LNCaP clone FGC (cell line): ENCODE measurements at regions not wholly inside any gene's neighbourhood (a gene's known extent, or its start where the extent isn't known, plus 50 kb on each side); places are given as distances from the start of the nearest gene placed in this dataset.
A peak's percentile ranks its signal among the peaks of the same experiment; 100 is the strongest.
"Not testable (repeated sequence)": the region's sequence is repeated elsewhere in the genome, so short reads cannot be mapped to it uniquely, and the experiment has no call there.

Experiments
- DNase-seq: peaks from one replicate; pipeline ENCODE4 v3.0.0-alpha.2; 2011; ENCODE audit warnings: low read depth
- H3K4me3 ChIP-seq: 2 replicates; pipeline ENCODE4 v1.5.1; 2011; ENCODE audit warnings: mild to moderate bottlenecking, low read depth, low read length, control low read depth
- TF ChIP-seq, protein P1 (sequence below): IDR thresholded peaks from 2 replicates; pipeline ENCODE4 v1.5.1; 2012; ENCODE audit warnings: mild to moderate bottlenecking; ENCODE audit not compliant: control insufficient read depth, insufficient read depth; ENCODE audit errors: extremely low read depth

- DNase-seq: peak; percentile 63
- no peak overlapping the region for H3K4me3 ChIP-seq
- TF ChIP-seq, protein P1, sequence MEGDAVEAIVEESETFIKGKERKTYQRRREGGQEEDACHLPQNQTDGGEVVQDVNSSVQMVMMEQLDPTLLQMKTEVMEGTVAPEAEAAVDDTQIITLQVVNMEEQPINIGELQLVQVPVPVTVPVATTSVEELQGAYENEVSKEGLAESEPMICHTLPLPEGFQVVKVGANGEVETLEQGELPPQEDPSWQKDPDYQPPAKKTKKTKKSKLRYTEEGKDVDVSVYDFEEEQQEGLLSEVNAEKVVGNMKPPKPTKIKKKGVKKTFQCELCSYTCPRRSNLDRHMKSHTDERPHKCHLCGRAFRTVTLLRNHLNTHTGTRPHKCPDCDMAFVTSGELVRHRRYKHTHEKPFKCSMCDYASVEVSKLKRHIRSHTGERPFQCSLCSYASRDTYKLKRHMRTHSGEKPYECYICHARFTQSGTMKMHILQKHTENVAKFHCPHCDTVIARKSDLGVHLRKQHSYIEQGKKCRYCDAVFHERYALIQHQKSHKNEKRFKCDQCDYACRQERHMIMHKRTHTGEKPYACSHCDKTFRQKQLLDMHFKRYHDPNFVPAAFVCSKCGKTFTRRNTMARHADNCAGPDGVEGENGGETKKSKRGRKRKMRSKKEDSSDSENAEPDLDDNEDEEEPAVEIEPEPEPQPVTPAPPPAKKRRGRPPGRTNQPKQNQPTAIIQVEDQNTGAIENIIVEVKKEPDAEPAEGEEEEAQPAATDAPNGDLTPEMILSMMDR: no peak
Measured at GRCh38 chr2:109721135-109721534, 73.0 kb upstream of the RGPD5 start.

DNA sequence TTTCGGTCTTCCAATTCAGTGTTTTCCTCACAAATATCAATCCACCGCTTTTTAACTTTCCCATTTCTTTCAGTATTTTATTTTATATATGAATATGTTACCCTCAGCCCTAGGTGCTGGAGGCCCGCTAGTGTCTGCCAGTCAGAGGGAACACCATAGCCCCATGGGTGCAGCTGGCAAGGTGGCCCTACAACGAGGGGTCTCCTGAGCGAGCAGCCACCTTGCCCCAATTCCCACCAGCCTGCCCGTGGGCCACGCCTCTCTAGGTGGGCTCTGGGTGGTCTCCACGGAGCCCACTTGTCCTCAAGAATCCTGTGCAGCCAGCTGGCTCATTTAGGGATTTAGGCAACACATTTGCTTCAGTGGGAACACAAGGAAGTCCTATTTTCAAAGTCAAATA is 72.5 kb upstream of the RGPD5 start:
- TF ChIP-seq, protein P1: no peak
- H3K4me3 ChIP-seq: no peak overlapping the region
- no peak for DNase-seq

DNA sequence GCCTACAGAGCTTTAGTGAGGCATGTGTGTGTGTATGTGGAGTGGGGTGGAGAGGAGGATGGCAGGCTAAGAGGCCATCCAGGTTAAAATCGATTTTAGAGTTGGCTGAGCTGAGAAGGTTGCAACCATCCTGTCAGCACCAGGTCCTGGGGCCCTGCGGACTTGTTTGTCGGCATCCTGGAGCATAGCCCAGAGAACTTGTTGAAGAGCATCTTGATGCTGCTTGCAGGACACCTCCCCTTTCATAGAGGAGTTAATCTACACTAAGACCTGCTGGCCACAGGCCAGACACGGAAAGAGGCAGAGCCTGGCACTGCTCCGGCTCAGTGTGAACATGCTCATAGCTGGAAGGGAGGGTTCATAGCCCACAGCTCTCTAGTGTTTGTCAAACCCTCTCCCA is 72.1 kb upstream of the RGPD5 start:
- DNase-seq: no peak
- TF ChIP-seq, protein P1: no peak
- no peak overlapping the region for H3K4me3 ChIP-seq

DNA sequence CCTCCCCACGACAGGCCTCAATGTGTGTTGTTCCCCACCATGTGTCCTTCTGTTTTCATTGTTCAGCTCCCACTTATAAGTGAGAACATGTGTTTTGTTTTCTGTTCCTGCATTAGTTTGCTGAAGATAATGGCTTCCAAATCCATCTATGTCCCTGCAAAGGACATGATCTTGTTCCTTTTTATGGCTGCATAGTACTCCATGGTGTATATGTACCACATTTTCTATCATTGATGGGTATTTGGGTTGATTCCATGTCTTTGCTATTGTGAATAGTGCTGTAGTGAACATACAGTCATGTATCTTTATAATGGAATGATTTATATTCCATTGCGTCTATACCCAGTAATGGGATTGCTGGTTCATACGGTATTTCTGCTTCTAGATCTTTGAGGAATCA is 71.5 kb upstream of the RGPD5 start:
- H3K4me3 ChIP-seq, DNase-seq: not testable (repeated sequence)

GRCh38 chr2:109723153-109723552 is 71.0 kb upstream of the RGPD5 start:
- DNase-seq, H3K4me3 ChIP-seq: not testable (repeated sequence)

DNA sequence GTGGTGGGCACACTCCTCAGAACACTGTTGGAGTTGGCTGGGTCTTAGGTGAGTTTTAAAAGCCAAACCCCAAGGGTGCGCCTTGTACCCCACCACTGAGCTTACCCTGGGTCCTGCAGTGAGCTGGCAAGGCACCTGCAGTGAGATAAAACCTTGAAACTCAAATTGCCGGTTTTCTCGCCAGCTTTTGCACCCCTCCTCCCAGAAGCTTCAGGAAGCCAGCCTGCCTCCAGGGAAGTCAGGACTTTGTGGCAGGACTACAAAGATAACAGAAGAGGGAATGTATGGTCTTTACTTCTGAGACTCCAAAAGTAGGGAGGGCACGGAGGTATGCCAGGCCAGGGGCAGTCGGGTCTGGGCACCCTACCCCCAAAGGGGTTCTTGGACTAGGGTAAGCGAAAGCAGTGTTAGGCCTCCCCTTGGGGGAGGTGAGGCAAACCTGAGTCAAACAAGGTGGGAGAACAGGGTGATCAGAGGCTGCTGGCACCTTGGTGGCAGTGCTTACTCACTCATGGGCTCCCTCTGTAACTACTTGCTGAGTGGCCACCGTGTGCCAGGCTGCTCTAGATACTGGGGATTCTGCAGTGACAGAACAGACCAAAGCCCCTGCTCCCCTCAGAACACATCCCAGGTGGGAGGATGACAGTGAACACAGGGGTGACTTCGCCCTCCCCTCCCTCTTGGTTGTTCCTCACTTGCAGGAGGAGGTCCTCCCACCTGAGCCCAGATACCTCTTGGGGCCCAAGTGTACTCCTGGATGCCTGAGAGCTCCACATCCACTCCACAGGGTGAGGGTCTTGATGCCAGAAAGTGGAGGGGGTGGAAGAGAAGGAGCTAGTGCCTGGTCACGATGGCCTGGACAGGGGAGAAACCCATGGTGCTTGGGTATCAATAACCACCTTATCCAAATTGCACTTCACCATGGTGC is 69.3 kb upstream of the RGPD5 start:
- DNase-seq: no peak
- TF ChIP-seq, protein P1: no peak
- no peak overlapping the region for H3K4me3 ChIP-seq

DNA sequence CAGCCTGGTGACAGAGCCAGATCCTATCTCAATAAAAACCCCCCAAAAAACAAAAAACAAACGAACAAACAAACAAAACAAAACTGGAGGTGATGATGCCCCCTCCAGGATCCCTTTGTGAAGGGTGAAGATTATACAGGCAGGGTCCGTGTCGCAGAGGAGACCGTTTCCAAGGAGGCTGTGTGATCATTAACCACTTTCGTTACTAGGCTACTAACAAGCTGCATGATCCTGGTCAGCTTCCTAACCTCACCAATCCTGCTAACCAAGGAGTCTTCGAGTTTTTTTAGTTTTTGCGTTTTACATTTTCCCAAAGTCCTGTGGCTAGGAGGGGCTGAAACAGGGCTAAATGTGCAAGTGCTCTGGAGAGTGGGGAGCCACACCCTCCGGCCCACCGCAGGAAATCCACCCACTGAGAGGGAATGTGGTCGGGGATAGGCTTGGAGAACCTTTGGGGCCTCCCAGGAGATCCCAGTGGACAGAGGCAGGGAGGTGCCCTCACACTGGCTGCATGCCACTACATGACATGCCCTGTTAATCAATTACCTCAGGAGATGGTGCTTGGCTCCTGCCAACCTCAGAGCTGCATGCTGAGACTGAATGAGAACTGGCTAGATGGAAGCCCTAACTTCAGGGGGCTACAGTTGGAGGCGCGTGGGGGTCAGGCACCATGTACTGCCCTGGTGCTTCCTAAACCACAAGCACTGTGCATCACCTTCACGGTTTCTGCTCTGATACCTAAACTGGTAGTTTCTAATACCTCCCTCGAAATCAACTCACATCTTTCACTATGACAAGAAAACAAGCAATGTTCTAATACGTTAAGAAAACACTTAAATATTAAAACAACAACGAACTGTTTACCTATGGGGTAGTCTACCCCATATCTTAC is 67.5 kb upstream of the RGPD5 start:
- TF ChIP-seq, protein P1: no peak
- no peak overlapping the region for H3K4me3 ChIP-seq
- no peak for DNase-seq
